IMR-90 (cell line): ENCODE measurements at regions not wholly inside any gene's neighbourhood (a gene's known extent, or its start where the extent isn't known, plus 50 kb on each side); places are given as distances from the start of the nearest gene placed in this dataset.

Experiments used
- BHLHE40 ChIP-seq: fragments of 150-350 bp; IDR thresholded peaks from 2 replicates; pipeline ENCODE4 v1.6.1; 2016; ENCODE audit warnings: mild to moderate bottlenecking, low read depth, low read length
- CEBPB ChIP-seq: IDR thresholded peaks from 2 replicates; pipeline ENCODE4 v1.6.1; 2012; ENCODE audit warnings: low read depth, low read length, improper control_type of control experiment
- CTCF ChIP-seq: conservative IDR thresholded peaks from 2 replicates; pipeline ENCODE4 v1.5.1; 2012; ENCODE audit warnings: mild to moderate bottlenecking, low read depth, low read length, improper control_type of control experiment
- ELK1 ChIP-seq: fragments of 150-350 bp; IDR thresholded peaks from 2 replicates; pipeline ENCODE4 v1.6.1; 2016; ENCODE audit warnings: low read depth, mild to moderate bottlenecking, low read length, moderate library complexity, borderline replicate concordance
- MAFK ChIP-seq: IDR thresholded peaks from 2 replicates; pipeline ENCODE4 v1.6.1; 2012; ENCODE audit warnings: low read depth, low read length, improper control_type of control experiment
- MAZ ChIP-seq: IDR thresholded peaks from 2 replicates; pipeline ENCODE4 v1.6.1; 2012; ENCODE audit warnings: low read depth, mild to moderate bottlenecking, low read length, improper control_type of control experiment, moderate library complexity, borderline replicate concordance
- MXI1 ChIP-seq: IDR thresholded peaks from 2 replicates; pipeline ENCODE4 v1.6.1; 2012; ENCODE audit warnings: low read depth, mild to moderate bottlenecking, low read length, moderate library complexity, borderline replicate concordance
- NFE2L2 ChIP-seq: fragments of 150-350 bp; IDR thresholded peaks from 2 replicates; pipeline ENCODE4 v1.6.1; 2016; ENCODE audit warnings: low read depth, mild to moderate bottlenecking, low read length
- POLR2A ChIP-seq: IDR thresholded peaks from 2 replicates; pipeline ENCODE4 v1.6.1; 2012; ENCODE audit warnings: mild to moderate bottlenecking, low read depth, low read length
- RAD21 ChIP-seq: IDR thresholded peaks from 2 replicates; pipeline ENCODE4 v1.6.1; 2012; ENCODE audit warnings: low read length, improper control_type of control experiment
- RCOR1 ChIP-seq: IDR thresholded peaks from 2 replicates; pipeline ENCODE4 v1.6.1; 2012; ENCODE audit warnings: mild to moderate bottlenecking, low read length, improper control_type of control experiment; ENCODE audit not compliant: insufficient replicate concordance
- RFX5 ChIP-seq: IDR thresholded peaks from 2 replicates; pipeline ENCODE4 v1.8.0; 2012; ENCODE audit warnings: low read depth, mild to moderate bottlenecking, low read length, moderate library complexity
- SMC3 ChIP-seq: fragments of 150-350 bp; IDR thresholded peaks from 2 replicates; pipeline ENCODE4 v1.6.1; 2016; ENCODE audit warnings: low read depth, mild to moderate bottlenecking, antibody characterized with exemption, low read length, moderate library complexity
- USF2 ChIP-seq: fragments of 150-350 bp; IDR thresholded peaks from 2 replicates; pipeline ENCODE4 v1.6.1; 2017; ENCODE audit warnings: mild to moderate bottlenecking, antibody characterized with exemption, low read length, low read depth

GRCh38 chr15:31866248-31866647, 164.1 kb upstream of the CHRNA7 start:
- TF ChIP-seq POLR2A (no peak), CTCF (no peak), RAD21 (no peak), MAZ (no peak), SMC3 (no peak), RCOR1 (no peak), CEBPB (no peak), RFX5 (no peak), MAFK (no peak), BHLHE40 (no peak), ELK1 (no peak), NFE2L2 (no peak), USF2 (no peak), MXI1 (no peak)
